GM12873 (cell line): ENCODE measurements at regions not wholly inside any gene's neighbourhood (a gene's known extent, or its start where the extent isn't known, plus 50 kb on each side); places are given as distances from the start of the nearest gene placed in this dataset.

Experiments used
- TF ChIP-seq, protein P1 (sequence below): IDR thresholded peaks from 2 replicates; pipeline ENCODE4 v1.5.1; 2012; ENCODE audit warnings: low read depth, mild to moderate bottlenecking, moderate library complexity, low read length, control low read depth; ENCODE audit not compliant: insufficient read depth; ENCODE audit errors: missing control alignments

GRCh38 chr6:155584006-155584405 lies 128.4 kb upstream of the NOX3 start:
- TF ChIP-seq, protein P1, sequence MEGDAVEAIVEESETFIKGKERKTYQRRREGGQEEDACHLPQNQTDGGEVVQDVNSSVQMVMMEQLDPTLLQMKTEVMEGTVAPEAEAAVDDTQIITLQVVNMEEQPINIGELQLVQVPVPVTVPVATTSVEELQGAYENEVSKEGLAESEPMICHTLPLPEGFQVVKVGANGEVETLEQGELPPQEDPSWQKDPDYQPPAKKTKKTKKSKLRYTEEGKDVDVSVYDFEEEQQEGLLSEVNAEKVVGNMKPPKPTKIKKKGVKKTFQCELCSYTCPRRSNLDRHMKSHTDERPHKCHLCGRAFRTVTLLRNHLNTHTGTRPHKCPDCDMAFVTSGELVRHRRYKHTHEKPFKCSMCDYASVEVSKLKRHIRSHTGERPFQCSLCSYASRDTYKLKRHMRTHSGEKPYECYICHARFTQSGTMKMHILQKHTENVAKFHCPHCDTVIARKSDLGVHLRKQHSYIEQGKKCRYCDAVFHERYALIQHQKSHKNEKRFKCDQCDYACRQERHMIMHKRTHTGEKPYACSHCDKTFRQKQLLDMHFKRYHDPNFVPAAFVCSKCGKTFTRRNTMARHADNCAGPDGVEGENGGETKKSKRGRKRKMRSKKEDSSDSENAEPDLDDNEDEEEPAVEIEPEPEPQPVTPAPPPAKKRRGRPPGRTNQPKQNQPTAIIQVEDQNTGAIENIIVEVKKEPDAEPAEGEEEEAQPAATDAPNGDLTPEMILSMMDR, result no peak

- TF ChIP-seq, protein P1, result no peak
Measured at GRCh38 chr6:155582016-155582991, 126.7 kb upstream of the NOX3 start.

DNA sequence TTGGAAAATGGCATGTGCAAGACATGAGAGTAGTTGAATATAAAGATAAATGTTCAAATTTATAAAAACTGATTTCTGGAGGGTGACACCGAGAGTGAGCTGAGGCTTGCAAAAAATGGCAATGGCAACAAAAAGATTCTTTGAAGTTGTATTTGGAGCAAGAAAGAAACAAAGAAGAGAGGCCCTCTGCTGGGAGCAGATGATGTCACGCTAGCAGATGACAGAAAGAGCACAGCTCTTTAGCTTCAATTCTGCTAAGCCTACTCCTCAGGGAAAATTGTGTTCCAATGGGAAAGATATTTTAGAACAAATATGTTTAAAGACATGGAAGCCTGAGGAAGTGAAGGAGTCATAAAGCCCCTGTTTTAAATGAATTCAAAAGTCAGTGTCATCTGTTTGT lies 125.3 kb upstream of the NOX3 start:
- TF ChIP-seq, protein P1, result peak; percentile 32

- TF ChIP-seq, protein P1, result no peak
Measured at GRCh38 chr6:155578251-155578650, 122.6 kb upstream of the NOX3 start.

DNA sequence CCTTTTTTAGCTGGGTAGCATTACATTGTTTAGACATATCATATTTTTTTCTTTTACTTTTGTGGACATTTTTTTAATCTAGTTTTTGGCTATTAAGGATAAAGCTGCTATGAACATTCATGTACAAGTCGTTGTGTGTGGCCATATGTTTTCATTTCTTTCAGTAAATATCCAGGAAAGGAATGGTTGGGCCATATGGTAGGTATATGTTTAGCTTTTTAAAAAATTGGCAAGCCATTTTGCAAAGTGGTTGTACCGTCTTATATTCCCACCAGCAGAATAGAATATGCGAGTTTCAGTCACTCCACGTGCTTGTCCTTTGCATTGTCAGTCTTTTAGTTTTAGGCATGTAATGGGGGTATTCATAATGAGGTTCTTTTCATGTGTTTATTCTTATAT lies 106.3 kb upstream of the NOX3 start:
- TF ChIP-seq, protein P1, result no peak

DNA sequence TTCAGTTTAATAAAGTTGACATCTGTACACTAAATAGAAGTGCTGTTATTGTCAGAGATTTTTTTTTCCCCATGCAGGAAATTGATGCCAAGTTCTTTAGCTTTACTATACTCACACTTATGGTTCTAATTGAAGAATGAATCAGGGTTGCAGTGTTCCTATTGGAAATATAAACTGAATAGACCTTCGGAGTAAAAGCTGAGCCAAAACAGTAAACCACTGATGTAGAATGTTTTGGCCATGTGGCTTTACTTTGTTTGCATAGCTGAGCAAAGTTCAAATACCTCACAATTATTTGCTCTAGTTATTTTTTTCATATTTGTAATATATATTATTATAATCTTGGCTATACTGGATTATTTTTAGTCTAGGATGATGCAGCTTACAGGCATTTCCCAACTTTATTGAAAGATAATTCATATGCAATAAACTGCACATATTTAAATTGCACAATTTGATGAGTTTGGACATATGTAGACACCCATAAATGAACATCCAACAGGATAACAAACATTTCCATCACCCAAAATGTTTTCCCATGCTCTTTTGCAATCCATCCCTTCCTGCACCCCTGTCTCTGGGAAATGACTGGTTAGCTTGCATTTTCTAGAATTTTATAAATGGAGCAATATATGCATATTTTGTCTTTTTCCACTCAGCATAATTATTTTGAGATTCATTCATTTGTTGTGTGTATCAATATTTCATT lies 105.8 kb upstream of the NOX3 start:
- TF ChIP-seq, protein P1, result no peak

DNA sequence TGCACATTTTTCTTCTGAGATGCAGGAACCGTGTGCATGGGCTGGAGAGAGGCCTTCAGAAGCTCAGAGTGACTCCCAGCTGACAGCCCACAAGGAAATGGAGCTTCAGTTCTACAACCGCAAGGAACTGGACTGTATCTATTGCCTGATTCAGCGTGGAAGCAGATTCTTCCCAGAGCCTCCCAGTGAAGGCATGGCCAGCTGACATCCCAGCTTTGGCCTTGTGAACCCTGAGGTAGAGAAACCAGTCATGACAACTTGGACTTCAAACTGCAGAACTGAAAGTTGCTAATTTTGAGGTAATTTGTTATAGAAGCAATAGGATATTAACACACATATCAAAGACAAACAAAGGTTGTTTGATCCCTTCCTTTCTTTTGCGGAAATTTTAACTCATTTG lies 94.3 kb upstream of the NOX3 start:
- TF ChIP-seq, protein P1, result no peak
